K562 (cell line): ENCODE measurements at regions not wholly inside any gene's neighbourhood (a gene's known extent, or its start where the extent isn't known, plus 50 kb on each side); places are given as distances from the start of the nearest gene placed in this dataset.

ENCODE experiments used
- CTCF ChIP-seq, 3 experiments: IDR thresholded peaks in 2 of 3; conservative IDR thresholded peaks in 1 of 3; 2 replicates each; pipeline ENCODE4 v1.5.1; 2011 to 2012; ENCODE audit warnings: low read length in 3 of 3, mild to moderate bottlenecking in 3 of 3, control low read depth in 2 of 3, improper control_type of control experiment in 1 of 3, inconsistent platforms in 1 of 3, low read depth in 1 of 3, mixed read lengths in 1 of 3, moderate library complexity in 1 of 3; ENCODE audit not compliant: insufficient read depth in 2 of 3
- IRF1 ChIP-seq: sonication (generic); formaldehyde crosslinking; IDR thresholded peaks from 2 replicates; pipeline ENCODE4 v1.8.0; 2022; ENCODE audit warnings: missing genetic modification reagents, mild to moderate bottlenecking, borderline replicate concordance
- POLR2A ChIP-seq: fragments of 450-650 bp; conservative IDR thresholded peaks from 2 replicates; pipeline ENCODE4 v1.6.1; 2016
- ZFPM2 ChIP-seq: fragments of 250-450 bp; sonication (Bioruptor Pico); IDR thresholded peaks from 2 replicates; pipeline ENCODE4 v1.5.1; 2022; ENCODE audit warnings: mild to moderate bottlenecking

- TF ChIP-seq CTCF (IDR thresholded peaks at IDR 0.05 in 2 of 3, conservative IDR thresholded peaks at IDR 0.05 in 1 of 3; ENCODE audit: insufficient read depth in 2 of 3, low read depth in 1 of 3, low read length in 3 of 3) (no peak), ZFPM2 (CRISPR knock-in tag) (no peak), IRF1 (CRISPR knock-in tag) (no peak), POLR2A (no peak)
Observed at GRCh38 chr16:73177729-73178295, 129.9 kb upstream of the ZFHX3 start.
